ENCODE measurements at regions not wholly inside any gene's neighbourhood (a gene's known extent, or its start where the extent isn't known, plus 50 kb on each side); places are given as distances from the start of the nearest gene placed in this dataset.
"Not testable (repeated sequence)": the region's sequence is repeated elsewhere in the genome, so short reads cannot be mapped to it uniquely, and the experiment has no call there.

DNA sequence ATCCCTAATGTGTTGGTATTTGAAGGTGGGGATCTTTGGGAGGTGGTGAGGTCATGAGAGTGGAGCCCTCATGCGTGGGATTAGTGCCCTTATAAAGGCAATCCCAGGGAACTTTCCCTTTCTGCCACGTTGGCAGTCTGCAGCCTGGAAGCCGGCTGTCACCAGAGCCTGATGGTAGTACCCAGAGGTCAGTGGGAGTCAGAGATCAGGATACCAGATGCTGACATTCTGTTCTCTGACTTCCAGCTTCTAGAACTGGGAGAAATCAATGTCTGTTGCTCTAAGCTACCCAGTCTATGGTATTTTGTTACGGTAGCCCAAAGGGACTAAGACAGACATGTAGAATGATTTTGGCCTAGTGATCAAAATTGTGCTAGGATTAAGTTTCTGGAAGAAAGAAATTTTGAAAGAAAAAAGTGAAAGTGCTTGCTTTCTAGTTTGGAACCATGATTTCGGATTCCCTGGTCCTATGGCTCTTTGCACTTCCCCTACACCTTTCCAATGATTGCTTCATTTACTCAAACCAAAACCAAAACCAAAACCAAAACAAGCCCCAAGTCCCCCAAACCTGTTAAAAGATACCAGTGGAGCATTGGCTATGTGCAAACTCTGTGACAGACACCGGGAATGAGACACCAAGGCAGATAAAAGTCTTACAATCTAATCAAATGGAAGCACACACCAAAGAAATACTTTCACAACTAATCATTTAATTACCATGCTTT is 173.7 kb upstream of the ZNF217 start:
- DNase-seq, result no peak

- no peak for DNase-seq
Measured at GRCh38 chr20:53764415-53764800, 170.8 kb upstream of the ZNF217 start.

- DNase-seq, result no peak
Measured at GRCh38 chr20:53763707-53764414, 170.2 kb upstream of the ZNF217 start.

- not testable (repeated sequence) for DNase-seq
Measured at GRCh38 chr20:53762423-53762798, 168.8 kb upstream of the ZNF217 start.

DNA sequence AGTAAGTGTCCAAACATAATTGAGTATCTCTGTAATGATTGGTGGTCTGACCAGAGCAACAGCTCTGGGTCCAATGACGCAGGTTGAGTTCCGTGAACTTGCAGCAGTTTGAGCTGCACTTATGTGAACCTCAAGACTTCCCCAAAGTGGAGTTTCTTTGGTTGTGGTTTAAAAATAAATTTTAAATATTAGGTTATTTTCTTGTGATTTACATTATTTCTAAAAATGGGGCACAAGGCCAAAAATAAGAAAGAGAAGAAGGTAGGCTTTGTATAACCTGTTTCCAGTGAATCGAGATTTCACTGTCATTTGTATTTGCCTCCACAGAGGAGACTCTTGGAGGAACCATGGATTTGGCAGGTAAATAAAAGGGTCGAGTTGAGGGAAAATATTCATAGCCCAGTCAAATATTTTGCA is 166.4 kb upstream of the ZNF217 start:
- DNase-seq, result no peak

- DNase-seq, result peak in 6 of 14 donors; percentile 3 to 41 (median 34)
Measured at GRCh38 chr20:53757472-53757913, 163.9 kb upstream of the ZNF217 start.

DNA sequence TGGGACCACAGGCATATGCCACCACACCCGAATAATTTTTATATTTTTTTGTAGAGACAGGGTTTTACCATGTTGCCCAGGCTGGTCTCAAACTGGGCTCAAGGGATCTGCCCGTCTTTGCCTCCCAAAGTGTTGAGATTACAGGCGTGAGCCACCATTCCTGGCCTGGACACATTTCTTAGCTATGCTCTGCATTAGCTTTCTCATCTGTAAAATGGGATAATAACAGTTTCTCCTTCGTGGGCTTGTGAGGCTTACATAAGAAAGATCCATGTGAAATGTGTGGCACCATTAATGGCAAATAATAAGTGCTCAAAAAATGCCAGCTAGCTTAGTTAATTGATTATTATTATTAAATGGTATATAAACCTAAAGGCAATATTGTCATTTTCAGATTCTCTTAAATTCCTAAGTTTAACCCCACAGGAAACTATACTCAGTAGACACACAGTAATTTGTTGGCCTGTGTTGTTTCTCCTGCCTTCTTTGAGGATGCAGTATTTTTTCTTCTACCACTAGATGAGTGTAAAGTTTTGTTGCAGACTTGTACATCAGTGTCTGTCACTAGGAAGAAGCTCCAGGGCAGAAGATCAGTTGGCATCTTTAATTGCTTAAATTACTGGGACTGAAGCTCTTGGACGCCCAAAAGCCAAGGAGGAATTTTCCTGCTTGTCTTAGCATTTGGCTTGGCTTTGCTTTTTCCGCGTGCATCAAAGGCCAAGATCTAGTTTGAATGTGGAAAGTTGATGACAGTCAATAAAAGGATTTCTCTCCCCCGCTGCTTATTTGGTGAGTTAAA is 162.3 kb upstream of the ZNF217 start:
- no peak for DNase-seq

- DNase-seq, result no peak
Measured at GRCh38 chr20:53753880-53754459, 160.3 kb upstream of the ZNF217 start.

GRCh38 chr20:53752971-53753879 is 159.6 kb upstream of the ZNF217 start:
- no peak for DNase-seq

GRCh38 chr20:53752583-53752970 is 158.9 kb upstream of the ZNF217 start:
- no peak for DNase-seq

- DNase-seq, result no peak
Measured at GRCh38 chr20:53751620-53752318, 158.1 kb upstream of the ZNF217 start.

GRCh38 chr20:53750827-53751619 is 157.4 kb upstream of the ZNF217 start:
- DNase-seq, result peak in 1 of 14 donors; percentile 34

GRCh38 chr20:53749499-53749898 is 155.9 kb upstream of the ZNF217 start:
- no peak for DNase-seq

DNA sequence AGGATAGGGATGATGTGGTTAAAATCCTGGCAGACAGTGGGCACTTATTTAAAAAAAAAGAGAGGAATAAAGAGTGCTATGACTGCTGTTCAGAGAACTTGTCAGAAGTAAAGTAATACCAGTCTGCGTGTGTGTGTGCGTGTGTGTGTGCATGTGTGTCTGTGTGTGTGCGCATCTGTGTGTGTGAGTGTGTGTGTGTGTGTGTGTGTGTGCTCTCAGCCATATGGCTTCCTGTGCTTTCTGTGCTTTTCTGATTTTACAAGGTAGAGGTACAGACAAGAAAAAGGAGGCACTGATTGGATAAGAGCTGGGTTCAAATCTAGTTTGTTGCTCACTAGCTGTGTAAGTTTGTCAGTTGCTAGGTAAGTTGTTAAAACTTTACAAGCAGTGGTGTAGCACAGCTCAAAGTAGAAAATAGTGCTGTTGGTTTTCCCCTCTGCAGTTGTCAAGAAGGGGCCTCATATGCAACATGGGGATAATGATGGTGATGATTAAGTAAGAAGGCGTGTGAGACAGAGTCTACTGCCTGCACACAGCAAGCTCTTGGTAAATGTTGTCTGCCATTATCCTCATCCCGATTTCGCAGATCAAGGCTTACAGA is 155.3 kb upstream of the ZNF217 start:
- no peak for DNase-seq

- DNase-seq, result no peak
Measured at GRCh38 chr20:53748176-53748575, 154.5 kb upstream of the ZNF217 start.

- no peak for DNase-seq
Measured at GRCh38 chr20:53743607-53744260, 150.1 kb upstream of the ZNF217 start.

DNA sequence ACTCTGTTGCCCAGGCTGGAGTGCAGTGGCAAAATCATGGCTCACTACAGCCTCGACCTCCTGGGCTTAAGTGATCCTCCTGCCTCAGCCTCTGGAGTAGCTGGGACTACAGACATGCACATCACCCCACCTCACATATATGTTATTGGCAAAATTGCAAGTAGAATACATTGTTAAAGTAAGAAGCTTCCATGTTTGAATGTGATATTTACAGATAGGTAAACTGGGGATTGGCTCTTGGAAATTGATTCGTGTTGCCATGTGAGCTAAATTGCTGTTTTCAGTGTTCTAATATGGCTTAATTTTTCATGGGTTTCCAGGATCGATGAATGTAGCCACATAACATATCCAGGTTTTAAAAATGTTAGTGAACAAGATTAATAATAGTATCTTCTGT is 149.0 kb upstream of the ZNF217 start:
- no peak for DNase-seq

DNA sequence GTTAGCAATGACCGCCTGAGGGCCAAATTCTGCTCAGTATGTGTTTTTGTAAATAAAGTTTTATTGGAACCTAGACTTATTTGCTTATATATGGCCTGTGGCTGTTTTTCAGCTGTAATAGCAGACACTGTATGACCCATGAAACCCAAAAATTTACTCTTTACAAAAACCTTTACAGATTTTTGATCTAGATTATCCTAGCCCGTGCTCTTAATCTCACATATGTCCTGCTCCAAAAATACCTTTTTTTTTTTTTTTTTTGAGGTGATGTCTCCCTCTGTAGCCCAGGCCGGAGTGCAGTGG is 148.0 kb upstream of the ZNF217 start:
- DNase-seq, result no peak
